T47D (cell line): ENCODE measurements at regions not wholly inside any gene's neighbourhood (a gene's known extent, or its start where the extent isn't known, plus 50 kb on each side); places are given as distances from the start of the nearest gene placed in this dataset.

ENCODE experiments used
- DNase-seq, 2 experiments: peaks; one replicate each; pipeline versions ENCODE4 v3.0.0 to v3.0.0-alpha.2; 2011 to 2012; ENCODE audit warnings: low read depth in 1 of 2, low spot score in 1 of 2
- JUND ChIP-seq: IDR thresholded peaks from 2 replicates; pipeline ENCODE4 v1.6.1; 2012; ENCODE audit warnings: low read depth
- in situ Hi-C: cut with HindIII; loops from 2 replicates; pipeline ENCODE4 v1.10.0; 2016; ENCODE audit warnings: low sequenced_read_pairs, low pct_unique_long_range_greater_than_20kb

GRCh38 chr5:155258161-155258560 is 244.6 kb downstream of the KIF4B start:
- TF ChIP-seq JUND: no peak
- in situ Hi-C loops: no loop called here
- DNase-seq: no peak

GRCh38 chr5:155259648-155260047 is 246.1 kb downstream of the KIF4B start:
- in situ Hi-C loops: no loop called here
- no peak for DNase-seq

GRCh38 chr5:155260798-155261197 is 247.2 kb downstream of the KIF4B start:
- peak; percentile 66 to 87 for DNase-seq

More at GRCh38 chr5:155259648-155260047, 246.1 kb downstream of the KIF4B start:
- no peak for TF ChIP-seq JUND

GRCh38 chr5:155263381-155263780 is 249.8 kb downstream of the KIF4B start:
- in situ Hi-C loops: no loop called here
- DNase-seq: no peak
- TF ChIP-seq JUND: no peak

More at GRCh38 chr5:155260798-155261197, 247.2 kb downstream of the KIF4B start:
- TF ChIP-seq JUND: no peak
- in situ Hi-C loops: no loop called here

- DNase-seq: no peak
- in situ Hi-C loops: no loop called here
- TF ChIP-seq JUND: no peak
Measured at GRCh38 chr5:155264809-155265208, 251.3 kb downstream of the KIF4B start.

GRCh38 chr5:155268770-155269425 is 255.3 kb downstream of the KIF4B start:
- no peak for TF ChIP-seq JUND
- in situ Hi-C loops: no loop called here
- DNase-seq: no peak

- no peak for TF ChIP-seq JUND
- in situ Hi-C loops: no loop called here
- DNase-seq: no peak
Measured at GRCh38 chr5:155270725-155271124, 257.2 kb downstream of the KIF4B start.

GRCh38 chr5:155274484-155274883 is 260.9 kb downstream of the KIF4B start:
- in situ Hi-C loops: no loop called here
- DNase-seq: no peak
- no peak for TF ChIP-seq JUND

GRCh38 chr5:155275222-155275621 is 261.7 kb downstream of the KIF4B start:
- no peak for DNase-seq
- in situ Hi-C loops: no loop called here
- no peak for TF ChIP-seq JUND

GRCh38 chr5:155276231-155276630 is 262.7 kb downstream of the KIF4B start:
- in situ Hi-C loops: no loop called here
- DNase-seq: peak in 1 of 2 experiments; percentile 68
- no peak for TF ChIP-seq JUND

- no peak for TF ChIP-seq JUND
- in situ Hi-C loops: no loop called here
Measured at GRCh38 chr5:155278532-155278931, 265.0 kb downstream of the KIF4B start.

GRCh38 chr5:155282503-155283107 is 269.1 kb downstream of the KIF4B start:
- in situ Hi-C loops: no loop called here
- no peak for TF ChIP-seq JUND
- no peak for DNase-seq

More at GRCh38 chr5:155278532-155278931, 265.0 kb downstream of the KIF4B start:
- DNase-seq: peak; percentile 18 to 84

GRCh38 chr5:155285706-155286105 is 272.2 kb downstream of the KIF4B start:
- no peak for DNase-seq
- no peak for TF ChIP-seq JUND
- in situ Hi-C loops: no loop called here
